NCI-H1694 treated with DMSO at 0.1 percent for 48 hours (cell line): ENCODE measurements at regions not wholly inside any gene's neighbourhood (a gene's known extent, or its start where the extent isn't known, plus 50 kb on each side); places are given as distances from the start of the nearest gene placed in this dataset.
A peak's percentile ranks its signal among the peaks of the same experiment; 100 is the strongest.
"Not testable (repeated sequence)": the region's sequence is repeated elsewhere in the genome, so short reads cannot be mapped to it uniquely, and the experiment has no call there.

ENCODE experiments used
- DNase-seq: peaks from one replicate; lab custom pipeline; 2025; lab: John Stamatoyannopoulos, UW

GRCh38 chr16:29234536-29235275 lies 171.8 kb downstream of the NPIPB11 start:
- DNase-seq = not testable (repeated sequence)

DNA sequence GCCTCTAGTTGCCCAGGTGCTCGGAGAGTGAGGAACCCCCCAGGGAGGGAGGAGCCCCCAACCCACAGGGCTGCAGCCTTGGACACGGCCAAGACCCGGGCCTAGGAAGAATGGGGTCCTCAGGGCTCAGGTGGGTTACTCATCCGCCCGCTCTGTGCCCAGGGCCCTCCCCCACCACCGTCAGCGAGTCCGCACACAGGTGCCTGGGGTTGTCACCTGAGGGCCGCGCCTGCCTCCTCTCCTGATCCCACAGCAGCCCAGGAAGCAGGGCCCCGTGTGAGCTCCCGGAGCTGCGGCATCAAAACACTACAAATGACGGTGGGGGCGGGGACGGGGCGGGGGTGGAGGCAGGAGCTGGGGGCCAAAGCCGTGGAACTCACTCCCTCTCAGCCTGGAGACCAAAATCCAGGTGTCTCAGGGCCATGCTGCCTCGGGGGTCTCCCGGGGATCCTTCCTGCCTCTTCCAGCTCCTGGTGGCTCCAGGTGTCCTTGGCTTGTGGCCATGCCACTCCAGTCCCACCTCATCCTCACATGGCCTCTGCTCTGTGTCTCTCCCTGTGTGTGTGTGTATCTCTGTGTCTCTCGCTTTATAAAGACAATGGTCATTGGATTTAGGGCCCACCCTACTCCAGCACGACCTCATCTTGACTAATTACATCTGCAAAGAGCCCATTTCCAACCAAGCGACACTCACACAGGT lies 172.7 kb downstream of the NPIPB11 start:
- not testable (repeated sequence) for DNase-seq

GRCh38 chr16:29232811-29233704 lies 173.5 kb downstream of the NPIPB11 start:
- no peak for DNase-seq

- not testable (repeated sequence) for DNase-seq
Measured at GRCh38 chr16:29232160-29232705, 174.3 kb downstream of the NPIPB11 start.

GRCh38 chr16:29231244-29231643 lies 175.3 kb downstream of the NPIPB11 start:
- no peak for DNase-seq

GRCh38 chr16:29230671-29231096 lies 175.8 kb downstream of the NPIPB11 start:
- no peak for DNase-seq

DNA sequence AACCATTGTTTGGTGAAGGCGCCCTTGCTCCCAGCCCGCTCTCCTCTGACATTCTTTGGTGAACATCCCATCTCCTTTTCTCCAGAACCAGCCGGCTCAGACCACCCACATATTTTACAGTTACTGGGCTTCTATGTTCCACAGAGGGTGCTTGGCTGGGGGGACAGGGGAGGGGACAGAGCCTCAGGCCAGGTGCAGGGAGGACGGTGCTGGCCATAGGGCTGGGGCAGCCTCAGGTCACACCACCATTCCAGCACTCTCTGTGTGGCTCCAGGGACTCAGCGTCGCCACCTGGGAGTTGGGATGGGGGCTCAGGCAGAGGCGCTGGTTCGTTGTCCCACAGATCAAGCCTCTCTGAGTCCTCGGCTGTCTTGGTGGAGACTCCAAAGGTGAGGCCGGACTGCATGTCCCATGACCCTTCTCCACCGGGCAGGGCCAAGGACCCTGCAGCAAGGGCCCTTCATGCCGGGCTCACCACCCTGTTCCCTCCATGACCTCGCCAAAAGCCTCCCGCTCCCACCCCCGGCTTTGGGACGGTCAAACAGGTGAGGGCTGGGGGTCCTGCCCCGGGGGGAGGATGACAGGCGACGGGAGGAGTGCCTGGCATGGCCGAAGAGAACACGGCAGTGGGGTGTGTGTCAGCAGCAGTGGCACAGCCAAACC lies 176.4 kb downstream of the NPIPB11 start:
- not testable (repeated sequence) for DNase-seq

- DNase-seq = not testable (repeated sequence)
Measured at GRCh38 chr16:29229616-29230005, 176.9 kb downstream of the NPIPB11 start.

DNA sequence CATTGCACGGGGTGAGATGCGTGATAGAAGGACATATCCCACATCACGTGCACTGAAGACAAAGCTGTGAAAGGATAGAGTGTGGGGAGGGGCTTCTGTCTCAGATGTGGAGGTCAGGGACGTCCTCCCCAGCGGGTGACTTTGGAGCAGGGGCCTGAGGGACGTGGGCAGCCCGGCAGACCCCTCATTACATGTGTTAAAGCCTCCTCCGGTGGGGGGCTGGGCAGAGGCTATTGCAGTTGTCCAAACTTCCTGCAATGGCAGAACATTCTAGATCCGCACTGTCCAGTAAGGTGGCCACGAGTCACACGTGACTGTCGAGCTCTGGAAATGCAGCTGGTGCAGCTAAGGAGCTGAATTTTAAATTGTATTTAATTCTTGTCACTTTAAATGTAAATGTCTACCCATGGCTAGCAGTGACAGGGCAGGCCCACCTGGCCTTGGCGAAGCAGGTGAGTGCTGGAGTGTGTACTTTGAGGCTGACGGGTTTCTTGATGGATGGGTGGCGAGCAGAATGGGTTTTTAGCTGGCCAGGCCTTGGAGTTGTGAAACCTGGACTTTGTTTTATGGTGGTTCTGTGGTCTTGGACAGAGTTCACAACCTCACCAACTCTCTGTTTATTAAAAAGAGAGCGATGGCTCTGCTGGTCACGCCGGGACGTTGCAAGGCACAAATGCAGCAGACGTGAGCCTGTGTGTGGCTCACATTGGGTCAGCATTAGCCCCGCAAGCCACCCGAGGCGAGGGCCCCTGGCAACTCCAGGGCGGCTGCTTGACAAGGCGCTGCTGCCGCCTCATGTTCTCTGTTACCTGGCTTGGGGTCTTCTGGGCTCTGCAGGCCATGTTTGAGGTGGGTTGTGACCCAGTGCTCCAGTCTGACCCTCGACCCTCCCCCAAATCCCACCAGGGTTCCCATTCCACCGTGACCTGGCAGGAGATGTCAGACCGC lies 177.6 kb downstream of the NPIPB11 start:
- not testable (repeated sequence) for DNase-seq

- DNase-seq = peak; percentile 9
Measured at GRCh38 chr16:29227751-29228663, 178.5 kb downstream of the NPIPB11 start.

DNA sequence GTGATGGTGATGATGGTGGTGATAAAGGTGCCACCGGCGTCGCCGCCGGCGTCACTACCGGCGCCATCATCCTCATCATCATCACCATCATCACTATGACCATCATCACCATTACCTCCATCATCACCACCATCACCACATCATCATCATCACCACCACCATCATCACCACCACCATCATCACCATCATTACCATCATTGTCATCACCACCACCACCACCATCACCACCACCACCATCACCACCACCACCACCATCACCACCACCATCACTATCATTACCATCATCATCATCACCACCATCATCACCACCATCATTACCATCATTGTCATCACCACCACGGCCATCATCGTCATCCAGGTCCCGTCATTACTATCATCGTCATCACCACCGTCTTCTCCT lies 179.7 kb downstream of the NPIPB11 start:
- no peak for DNase-seq

GRCh38 chr16:29224675-29225074 lies 181.8 kb downstream of the NPIPB11 start:
- not testable (repeated sequence) for DNase-seq

- DNase-seq = not testable (repeated sequence)
Measured at GRCh38 chr16:29222615-29223014, 183.9 kb downstream of the NPIPB11 start.

DNA sequence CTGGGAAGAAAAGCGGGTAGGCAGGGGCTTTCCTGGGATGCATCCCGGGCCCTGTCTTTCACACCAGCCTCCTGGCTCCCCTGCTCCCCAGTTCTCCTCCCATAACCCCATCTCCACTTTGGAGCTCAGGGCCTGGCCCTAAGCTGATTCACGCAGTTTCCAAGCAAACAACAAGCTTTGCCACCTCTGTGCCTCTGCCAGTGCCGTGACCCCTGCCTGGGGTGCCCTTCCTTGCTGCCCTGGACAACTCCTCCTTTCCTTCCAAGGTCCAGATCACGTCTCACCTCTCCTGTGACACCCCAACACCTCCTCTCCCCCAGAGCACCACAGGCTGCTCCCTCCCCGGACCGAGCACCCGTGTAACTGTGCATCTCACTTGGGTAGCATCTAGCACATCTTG lies 184.5 kb downstream of the NPIPB11 start:
- DNase-seq = not testable (repeated sequence)

DNA sequence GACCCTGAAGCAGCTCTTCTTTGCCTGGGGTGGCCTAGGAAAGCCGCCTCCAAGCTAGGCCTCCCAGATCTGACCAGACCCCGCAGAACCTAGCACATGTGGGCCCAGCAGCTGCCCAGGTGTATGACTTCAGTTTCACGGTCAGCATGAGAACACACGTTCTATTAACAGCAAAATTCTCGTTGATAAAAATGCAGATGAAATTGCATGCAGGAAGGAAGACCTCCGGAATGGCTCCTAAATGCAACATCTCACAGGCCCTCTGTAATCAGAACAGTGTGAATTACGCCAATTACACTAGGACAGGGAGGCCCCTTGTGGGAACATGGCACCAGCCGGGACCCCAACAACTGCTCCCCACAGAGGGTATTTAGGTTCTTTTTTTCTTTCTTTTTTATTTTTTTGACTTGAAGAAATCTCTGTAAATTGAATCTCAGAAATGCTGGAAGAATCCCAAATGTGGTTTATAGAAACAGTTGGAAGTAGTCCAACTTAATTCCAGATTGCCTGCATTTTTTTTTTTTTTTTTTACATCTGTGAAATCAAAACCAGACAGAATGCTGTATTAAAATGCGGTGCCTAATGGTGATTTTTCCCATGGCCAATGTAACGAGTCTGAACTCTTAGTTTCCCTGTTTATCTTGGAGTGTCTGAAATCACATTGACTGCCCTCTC lies 185.1 kb downstream of the NPIPB11 start:
- peak; percentile 61 for DNase-seq

DNA sequence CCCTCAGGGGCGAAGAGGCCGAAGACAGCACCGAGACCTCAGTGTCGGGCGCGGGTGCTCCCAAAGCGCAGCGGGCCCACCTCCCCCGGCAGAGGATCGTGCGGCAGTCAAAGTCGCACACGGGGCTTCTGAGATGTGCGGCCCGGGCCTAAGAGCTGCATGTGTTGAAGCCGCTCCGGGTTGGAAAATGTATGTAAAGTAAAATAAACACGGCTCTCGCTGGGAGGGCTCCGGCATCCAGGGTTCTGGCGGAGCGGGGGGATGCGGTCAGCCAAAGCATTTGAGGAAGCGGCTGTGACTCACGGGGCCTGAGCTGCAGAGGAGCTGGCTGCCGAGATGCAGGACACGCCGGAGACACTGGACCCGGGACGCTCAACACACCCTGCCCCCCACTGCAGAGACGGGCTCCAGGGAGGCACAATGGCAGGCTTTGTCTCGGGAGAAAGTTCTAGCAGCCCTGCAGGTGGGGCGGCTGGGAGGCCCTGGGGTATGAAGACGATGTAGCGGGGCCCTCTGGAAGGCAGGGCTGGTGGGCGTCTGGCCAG lies 185.8 kb downstream of the NPIPB11 start:
- not testable (repeated sequence) for DNase-seq

- not testable (repeated sequence) for DNase-seq
Measured at GRCh38 chr16:29219966-29220646, 186.4 kb downstream of the NPIPB11 start.

DNA sequence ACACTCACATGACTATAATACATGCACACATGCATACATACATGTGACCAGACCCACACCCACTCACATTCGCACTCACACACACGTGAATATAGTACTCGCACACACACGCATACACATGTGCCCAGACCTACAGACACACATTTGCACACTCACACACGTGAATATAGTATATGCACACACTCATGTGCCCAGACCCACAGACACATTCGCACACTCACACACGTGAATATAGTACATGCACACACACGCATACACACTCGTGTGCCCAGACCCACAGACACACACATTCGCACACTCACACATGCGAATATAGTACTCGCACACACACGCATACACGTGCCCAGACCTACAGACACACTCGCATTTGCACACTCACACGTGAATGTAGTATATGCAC lies 186.9 kb downstream of the NPIPB11 start:
- DNase-seq = not testable (repeated sequence)
